Inferior parietal cortex (tissue), 1 donor: ENCODE measurements at regions not wholly inside any gene's neighbourhood (a gene's known extent, or its start where the extent isn't known, plus 50 kb on each side); places are given as distances from the start of the nearest gene placed in this dataset.
"Not testable (repeated sequence)": the region's sequence is repeated elsewhere in the genome, so short reads cannot be mapped to it uniquely, and the experiment has no call there.

Experiments used
- DNase-seq: peaks from one replicate; pipeline ENCODE4 v3.0.0-alpha.2; 2016; ENCODE audit errors: extremely low spot score

DNA sequence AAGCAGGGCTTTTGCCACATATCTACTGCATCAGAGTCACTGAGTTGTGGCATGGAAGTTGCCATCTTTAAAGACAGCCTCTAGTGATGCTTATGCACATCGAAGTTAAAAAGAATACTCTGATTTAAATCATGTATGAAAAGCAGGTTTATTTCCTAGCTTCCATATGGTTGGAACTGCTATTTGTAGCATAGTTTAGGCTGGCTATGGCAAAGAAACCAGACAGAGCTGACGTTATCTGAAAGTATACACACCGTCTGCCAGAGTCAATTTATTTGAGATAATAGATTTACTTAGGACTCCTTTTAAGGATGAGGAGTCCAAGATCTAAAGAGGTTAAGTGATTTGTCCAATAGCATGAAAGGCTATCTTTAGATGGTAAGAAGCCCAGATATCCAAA lies 536.9 kb upstream of the ADGRL4 start:
- no peak for DNase-seq

DNA sequence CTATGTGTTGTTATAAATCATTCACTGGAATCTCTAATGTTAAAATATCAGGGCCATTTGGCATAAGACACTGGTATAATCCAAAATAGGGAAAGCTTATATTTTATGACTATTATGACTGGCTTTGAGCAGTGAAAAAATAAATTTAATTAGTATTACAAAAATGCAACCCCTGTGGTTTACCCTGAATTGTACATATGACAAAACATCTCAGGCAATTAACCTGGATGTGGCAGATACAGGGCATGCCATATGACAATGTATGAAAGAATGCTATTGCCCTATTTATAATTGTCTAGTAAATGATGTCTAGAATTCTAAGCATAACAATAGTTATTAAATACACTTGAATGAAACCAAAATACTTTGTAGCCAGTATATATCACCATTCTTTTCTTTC lies 532.5 kb upstream of the ADGRL4 start:
- no peak for DNase-seq

- DNase-seq: no peak
Observed at GRCh38 chr1:79532555-79532954, 526.0 kb upstream of the ADGRL4 start.

DNA sequence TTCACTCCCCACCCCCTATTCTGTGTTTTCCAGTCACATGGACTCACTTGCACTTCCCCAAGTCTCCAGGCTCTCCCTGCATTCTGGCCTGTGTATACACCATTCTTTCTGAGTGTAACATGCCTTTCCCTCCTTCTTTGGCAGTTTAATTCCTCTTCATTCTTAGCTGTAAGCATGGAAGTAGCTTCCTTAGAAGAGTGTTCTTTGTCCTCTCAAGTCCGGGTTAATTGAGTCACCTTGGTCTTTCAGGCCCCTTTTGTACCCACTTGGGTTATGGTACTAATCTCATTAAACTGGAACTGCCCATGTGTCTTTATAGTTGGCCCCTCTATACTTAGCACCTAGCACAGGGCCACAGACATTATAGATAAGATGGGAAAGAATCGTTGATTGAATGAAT lies 525.3 kb upstream of the ADGRL4 start:
- no peak for DNase-seq

- no peak for DNase-seq
Observed at GRCh38 chr1:79530476-79530875, 523.9 kb upstream of the ADGRL4 start.

- DNase-seq: no peak
Observed at GRCh38 chr1:79530055-79530454, 523.5 kb upstream of the ADGRL4 start.

DNA sequence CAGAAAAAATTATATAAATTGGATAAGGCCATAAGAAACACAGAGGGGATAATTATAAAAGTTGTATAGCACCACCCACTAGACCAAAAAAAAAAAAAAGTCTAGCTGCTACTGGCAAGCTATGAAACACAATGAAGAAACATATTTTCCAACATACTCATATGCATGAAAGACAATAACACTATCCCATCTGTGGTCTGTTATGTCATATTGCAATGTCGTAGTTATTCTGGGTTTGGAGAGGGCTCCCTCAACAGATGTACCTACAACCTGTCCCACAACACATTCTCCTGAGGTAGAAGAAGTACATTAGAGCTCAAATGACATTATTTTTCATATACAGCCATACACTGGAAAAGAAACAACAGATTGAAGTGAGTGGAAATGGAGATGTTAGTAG lies 517.6 kb upstream of the ADGRL4 start:
- DNase-seq: no peak

- DNase-seq: no peak
Observed at GRCh38 chr1:79519084-79519760, 512.7 kb upstream of the ADGRL4 start.

DNA sequence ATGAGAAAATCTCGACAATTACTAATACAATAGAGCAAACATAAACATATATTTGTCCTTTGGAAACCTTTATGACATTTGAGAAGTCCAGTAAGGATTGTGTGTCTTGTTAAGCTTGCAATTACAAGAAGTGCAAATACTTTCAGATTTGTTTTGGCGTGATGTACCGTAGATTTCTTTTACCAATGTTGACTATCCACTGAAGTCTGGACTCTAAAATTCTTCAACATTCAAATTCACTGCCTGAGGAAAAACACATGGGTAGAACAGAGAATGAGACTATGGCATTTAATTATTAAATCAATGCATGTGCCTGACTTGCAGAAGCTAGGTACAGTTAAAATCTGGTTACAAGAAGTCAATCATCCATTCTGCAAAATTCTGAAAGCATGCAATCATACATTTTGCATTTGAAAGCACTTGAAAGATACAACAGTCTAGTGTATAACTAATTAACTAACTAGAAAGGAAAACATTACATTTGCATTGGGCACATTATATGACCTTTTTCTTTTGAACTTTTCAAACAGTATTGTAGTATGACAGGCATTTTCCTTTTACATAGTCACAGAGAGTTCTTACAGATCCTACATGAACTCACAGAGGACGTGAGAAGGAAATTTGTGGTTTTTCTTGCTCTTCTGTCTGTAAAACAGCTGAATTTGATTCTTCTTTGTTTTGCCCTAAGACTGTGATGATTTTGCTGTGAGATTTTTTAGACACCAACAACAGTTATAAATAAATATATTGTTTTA lies 511.1 kb upstream of the ADGRL4 start:
- no peak for DNase-seq

- DNase-seq: no peak
Observed at GRCh38 chr1:79507770-79508169, 501.2 kb upstream of the ADGRL4 start.

GRCh38 chr1:79501153-79501552 lies 494.6 kb upstream of the ADGRL4 start:
- no peak for DNase-seq

DNA sequence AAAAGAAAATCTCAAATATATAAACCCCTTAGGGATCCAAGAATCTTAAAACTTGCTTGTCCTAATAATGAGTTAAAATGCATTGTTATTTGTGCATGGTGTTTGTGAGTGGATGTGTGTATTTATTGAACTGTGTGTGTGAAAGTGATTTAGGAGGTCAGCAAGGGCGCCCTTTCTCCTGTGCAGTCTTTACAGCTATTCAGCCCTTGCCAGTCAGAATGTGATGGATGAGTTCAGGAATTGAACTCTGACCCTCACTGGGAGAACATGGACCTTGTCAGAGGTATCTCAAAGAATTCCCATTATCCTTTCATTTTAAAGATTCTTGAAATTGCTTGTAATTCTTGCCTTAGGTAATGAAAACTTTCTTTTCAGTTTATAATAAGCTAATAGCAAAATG lies 493.0 kb upstream of the ADGRL4 start:
- DNase-seq: no peak

- peak; percentile 49 for DNase-seq
Observed at GRCh38 chr1:79497193-79497773, 490.8 kb upstream of the ADGRL4 start.

DNA sequence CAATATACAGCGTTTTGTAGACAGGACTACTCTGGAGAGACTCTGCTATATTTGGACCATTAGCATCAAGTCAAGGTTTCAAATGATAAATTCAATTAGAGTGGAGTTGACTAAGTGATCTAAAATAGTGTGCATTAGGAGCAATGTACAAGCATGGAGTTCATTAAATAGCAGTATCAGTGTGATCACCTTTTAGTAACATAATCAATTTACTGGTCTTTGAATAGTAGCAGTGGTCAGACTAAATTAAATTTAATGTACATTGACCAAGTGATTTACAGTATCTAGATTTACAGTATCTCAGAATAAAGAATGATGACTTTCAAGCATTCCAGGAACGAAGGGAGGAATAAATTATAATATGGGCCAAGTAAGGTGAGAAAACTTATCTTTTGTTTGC lies 489.6 kb upstream of the ADGRL4 start:
- no peak for DNase-seq

- DNase-seq: not testable (repeated sequence)
Observed at GRCh38 chr1:79493702-79494101, 487.2 kb upstream of the ADGRL4 start.

GRCh38 chr1:79488572-79489121 lies 482.1 kb upstream of the ADGRL4 start:
- not testable (repeated sequence) for DNase-seq

DNA sequence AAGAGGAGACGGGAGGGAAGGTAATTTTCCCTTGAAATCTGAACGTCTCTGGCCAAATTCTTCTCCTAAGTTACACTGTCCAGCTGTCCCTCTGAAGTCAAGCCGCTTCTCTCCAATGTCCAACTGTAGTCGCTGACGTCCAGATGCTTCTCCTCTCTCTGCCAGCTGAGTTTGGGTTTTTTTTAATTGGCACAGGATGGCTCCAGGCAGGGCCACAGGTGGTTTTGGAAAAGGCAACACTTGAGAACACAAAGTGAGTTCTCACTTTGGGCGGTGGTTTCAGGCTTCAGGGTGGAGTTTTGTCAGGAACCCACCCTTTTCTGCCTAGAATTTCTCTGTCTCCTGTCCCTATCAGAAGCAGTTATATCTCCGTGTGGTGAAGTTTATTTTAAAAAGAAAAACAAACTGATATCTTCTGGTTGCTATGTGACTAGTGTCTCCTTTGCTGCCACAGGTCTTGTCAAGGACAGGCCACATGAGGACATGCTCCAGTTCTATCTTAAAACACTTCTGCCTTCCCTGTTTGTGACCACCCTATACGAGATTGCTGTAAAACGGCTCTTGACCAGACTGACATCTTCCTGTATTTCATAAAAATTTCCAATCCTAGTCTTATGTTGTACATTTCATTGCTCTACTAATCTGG lies 472.3 kb upstream of the ADGRL4 start:
- DNase-seq: no peak

GRCh38 chr1:79478160-79478559 lies 471.6 kb upstream of the ADGRL4 start:
- no peak for DNase-seq

DNA sequence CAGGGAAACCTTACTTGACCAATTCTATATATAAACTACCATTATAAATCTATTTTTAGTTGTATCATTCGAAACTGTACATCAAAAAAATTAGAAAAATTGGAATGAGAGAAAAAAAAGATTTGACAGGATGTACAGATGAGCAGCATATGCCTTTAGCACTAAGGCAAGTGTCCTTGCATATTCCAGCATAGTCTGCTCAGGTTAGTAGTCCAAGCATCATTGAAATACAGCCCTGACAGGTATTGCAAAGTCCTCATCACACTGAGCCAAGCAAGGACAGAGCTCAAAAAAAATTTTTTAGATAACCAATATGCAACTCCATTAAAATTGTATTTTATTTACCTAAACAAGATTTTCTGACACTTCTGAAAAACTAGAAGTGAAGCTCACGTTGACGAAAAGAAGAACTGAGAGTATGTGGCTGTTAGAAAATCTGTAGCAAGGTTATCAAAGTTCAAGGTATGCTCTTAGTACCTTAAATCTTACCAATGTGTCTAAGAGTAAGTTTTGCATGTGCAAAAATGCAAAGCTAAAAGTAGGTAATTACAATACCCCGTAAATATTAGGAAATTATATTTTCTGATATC lies 465.6 kb upstream of the ADGRL4 start:
- no peak for DNase-seq

DNA sequence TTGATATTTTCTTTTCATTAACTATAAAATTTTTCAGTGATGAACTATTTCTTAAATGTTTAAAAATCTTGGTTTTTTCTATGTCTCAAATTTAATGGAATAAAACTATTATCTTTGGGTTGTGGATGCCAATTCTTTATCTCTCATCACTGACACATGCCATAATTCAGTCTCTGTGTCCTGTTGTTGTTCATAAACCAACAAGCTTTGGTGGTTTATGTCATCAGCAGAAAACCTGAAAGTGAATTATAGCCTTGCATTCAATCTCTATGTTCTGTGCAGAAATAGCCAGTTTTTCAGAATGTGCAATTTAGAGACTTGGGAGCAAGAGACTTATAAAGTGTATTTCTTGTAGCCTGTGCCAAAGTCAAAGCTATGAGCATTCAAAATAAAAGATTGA lies 462.6 kb upstream of the ADGRL4 start:
- DNase-seq: no peak

DNA sequence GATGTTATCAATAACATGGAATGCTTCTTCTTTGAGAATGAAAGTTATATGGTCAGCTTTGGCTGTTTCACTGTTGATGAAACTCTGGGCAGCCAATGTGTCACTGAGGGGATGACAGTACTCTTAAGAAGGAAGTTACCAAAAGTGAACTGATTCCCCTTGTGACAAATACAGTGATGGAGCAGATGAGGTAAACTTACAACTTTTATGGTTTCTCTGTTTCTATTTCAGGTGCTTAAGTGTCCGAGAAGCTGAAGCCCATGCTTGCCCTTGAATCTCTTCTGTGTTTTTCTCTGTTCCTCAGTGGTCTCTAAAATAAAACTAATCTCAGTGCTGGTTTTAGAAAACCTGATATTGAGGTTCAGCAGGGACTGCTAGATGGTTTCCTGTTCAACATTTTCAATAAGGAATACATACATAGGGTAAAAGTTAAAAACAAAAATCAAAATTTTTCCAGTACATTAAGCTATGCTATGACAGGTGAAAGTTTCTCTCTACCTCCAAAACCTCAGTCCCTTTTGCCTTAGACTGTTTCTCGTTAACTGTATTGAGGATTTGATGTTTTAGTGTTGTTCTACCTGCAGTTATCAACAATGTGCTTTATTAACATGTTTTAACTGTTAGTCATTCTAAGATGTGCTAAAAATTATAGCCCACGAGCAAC lies 454.4 kb upstream of the ADGRL4 start:
- no peak for DNase-seq
